Left renal cortex interstitium (tissue), 4 donors: ENCODE measurements at regions not wholly inside any gene's neighbourhood (a gene's known extent, or its start where the extent isn't known, plus 50 kb on each side); places are given as distances from the start of the nearest gene placed in this dataset.
"Not testable (repeated sequence)": the region's sequence is repeated elsewhere in the genome, so short reads cannot be mapped to it uniquely, and the experiment has no call there.

Experiments used
- DNase-seq, 4 donors: peaks; one replicate each; pipeline ENCODE4 v3.0.0-alpha.2; 2013; ENCODE audit warnings: low read depth in 4 of 4, low spot score in 2 of 4, missing footprints in 1 of 4

GRCh38 chr6:1016329-1017302 lies 295.3 kb upstream of the FOXQ1 start:
- no peak for DNase-seq

GRCh38 chr6:1015825-1016224 lies 296.1 kb upstream of the FOXQ1 start:
- peak in 2 of 4 donors; percentile 14 to 17 for DNase-seq

- no peak for DNase-seq
Observed at GRCh38 chr6:1014431-1014807, 297.5 kb upstream of the FOXQ1 start.

- DNase-seq: no peak
Observed at GRCh38 chr6:1013656-1014430, 298.1 kb upstream of the FOXQ1 start.

GRCh38 chr6:1009103-1009502 lies 302.8 kb upstream of the FOXQ1 start:
- DNase-seq: no peak

- DNase-seq: no peak
Observed at GRCh38 chr6:1007159-1007558, 304.7 kb upstream of the FOXQ1 start.

GRCh38 chr6:1004885-1005630 lies 306.8 kb upstream of the FOXQ1 start:
- DNase-seq: no peak

- no peak for DNase-seq
Observed at GRCh38 chr6:1003394-1004160, 308.3 kb upstream of the FOXQ1 start.

GRCh38 chr6:1002989-1003388 lies 308.9 kb upstream of the FOXQ1 start:
- DNase-seq: no peak

- no peak for DNase-seq
Observed at GRCh38 chr6:1001655-1002349, 308.9 kb upstream of the EXOC2 start.

- DNase-seq: no peak
Observed at GRCh38 chr6:999552-999951, 306.6 kb upstream of the EXOC2 start.

GRCh38 chr6:998551-998950 lies 305.6 kb upstream of the EXOC2 start:
- no peak for DNase-seq

GRCh38 chr6:996271-996852 lies 303.4 kb upstream of the EXOC2 start:
- DNase-seq: no peak

GRCh38 chr6:991192-991591 lies 298.3 kb upstream of the EXOC2 start:
- DNase-seq: no peak

GRCh38 chr6:984031-984430 lies 291.1 kb upstream of the EXOC2 start:
- DNase-seq: no peak

- DNase-seq: no peak
Observed at GRCh38 chr6:978937-979685, 286.2 kb upstream of the EXOC2 start.

GRCh38 chr6:977226-977625 lies 284.3 kb upstream of the EXOC2 start:
- not testable (repeated sequence) for DNase-seq

- no peak for DNase-seq
Observed at GRCh38 chr6:971981-972640, 279.2 kb upstream of the EXOC2 start.
